Keratinocyte (primary cell): ENCODE measurements at regions not wholly inside any gene's neighbourhood (a gene's known extent, or its start where the extent isn't known, plus 50 kb on each side); places are given as distances from the start of the nearest gene placed in this dataset.
"Not testable (repeated sequence)": the region's sequence is repeated elsewhere in the genome, so short reads cannot be mapped to it uniquely, and the experiment has no call there.

Experiments
- DNase-seq: peaks from one replicate; pipeline ENCODE4 v3.0.0-alpha.2; 2011; ENCODE audit warnings: low read depth, missing footprints, low spot score
- FAIRE-seq: peaks from 2 replicates; lab custom pipeline; 2011; peaks lifted over from hg19 to GRCh38; lab: Jason Lieb, UNC
- H2AFZ ChIP-seq: 2 replicates; pipeline ENCODE4 v1.6.0; 2012; ENCODE audit warnings: low read length, control low read depth, inconsistent platforms; ENCODE audit not compliant: control insufficient read depth
- H3K27ac ChIP-seq: 2 replicates; pipeline ENCODE4 v1.5.1; 2011; ENCODE audit warnings: low read length; ENCODE audit not compliant: control insufficient read depth, insufficient read depth
- H3K27me3 ChIP-seq: 3 replicates; pipeline ENCODE4 v1.6.0; 2011; ENCODE audit warnings: low read length; ENCODE audit not compliant: control insufficient read depth, insufficient read depth; ENCODE audit errors: extremely low read depth
- H3K36me3 ChIP-seq, 2 experiments: 2 replicates in 1 of 2; 3 replicates in 1 of 2; pipeline ENCODE4 v1.5.1; 2011; ENCODE audit warnings: low read length in 2 of 2, mild to moderate bottlenecking in 1 of 2; ENCODE audit not compliant: control insufficient read depth in 2 of 2, insufficient read depth in 2 of 2; ENCODE audit errors: extremely low read depth in 1 of 2
- H3K4me1 ChIP-seq: 3 replicates; pipeline ENCODE4 v1.5.1; 2011; ENCODE audit warnings: low read length; ENCODE audit not compliant: control insufficient read depth, insufficient read depth; ENCODE audit errors: extremely low read depth
- H3K4me2 ChIP-seq: 3 replicates; pipeline ENCODE4 v1.6.0; 2011; ENCODE audit warnings: low read depth, low read length; ENCODE audit not compliant: control insufficient read depth, insufficient read depth; ENCODE audit errors: extremely low read depth
- H3K4me3 ChIP-seq, 3 experiments: fragments of 200-600 bp in 1 of 3; sonication (generic) in 1 of 3; 2 replicates in 2 of 3; 3 replicates in 1 of 3; pipeline ENCODE4 v1.5.1; 2011 to 2016; ENCODE audit warnings: low read length in 3 of 3, mild to moderate bottlenecking in 3 of 3, control low read depth in 2 of 3, inconsistent platforms in 1 of 3, low read depth in 1 of 3, mixed read lengths in 1 of 3, mixed run types in 1 of 3, moderate library complexity in 1 of 3; ENCODE audit not compliant: control insufficient read depth in 2 of 3, insufficient read depth in 2 of 3; ENCODE audit errors: extremely low read depth in 1 of 3
- H3K79me2 ChIP-seq: 2 replicates; pipeline ENCODE4 v1.6.0; 2012; ENCODE audit warnings: low read length; ENCODE audit not compliant: control insufficient read depth, insufficient read depth
- H3K9ac ChIP-seq: 3 replicates; pipeline ENCODE4 v1.6.0; 2011; ENCODE audit warnings: low read length; ENCODE audit not compliant: control insufficient read depth, insufficient read depth; ENCODE audit errors: extremely low read depth
- H3K9me1 ChIP-seq: 3 replicates; pipeline ENCODE4 v1.6.0; 2011; ENCODE audit warnings: low read length; ENCODE audit not compliant: control insufficient read depth, insufficient read depth; ENCODE audit errors: extremely low read depth
- H3K9me3 ChIP-seq: 2 replicates; pipeline ENCODE4 v1.5.1; 2012; ENCODE audit warnings: low read depth, low read length; ENCODE audit not compliant: control insufficient read depth
- H4K20me1 ChIP-seq: 3 replicates; pipeline ENCODE4 v1.6.0; 2011; ENCODE audit warnings: low read length; ENCODE audit not compliant: control insufficient read depth, insufficient read depth; ENCODE audit errors: extremely low read depth
- CTCF ChIP-seq, 3 experiments: IDR thresholded peaks in 1 of 3; conservative IDR thresholded peaks in 1 of 3; optimal IDR thresholded peaks in 1 of 3; 2 replicates in 2 of 3; 3 replicates in 1 of 3; pipeline versions ENCODE3 to v1.5.1; 2011; ENCODE audit warnings: low read length in 3 of 3, mild to moderate bottlenecking in 3 of 3, moderate library complexity in 2 of 3, control low read depth in 1 of 3, inconsistent platforms in 1 of 3; ENCODE audit not compliant: insufficient read depth in 2 of 3; ENCODE audit errors: extremely low read depth in 1 of 3
- EZH2 ChIP-seq: IDR thresholded peaks from one replicate; pipeline ENCODE4 v1.6.1; 2012; ENCODE audit warnings: inconsistent platforms, mild to moderate bottlenecking, low read length, moderate library complexity
- dilution Hi-C: fragments of 300-500 bp; cut with MboI; formaldehyde crosslinking; loops from one replicate; pipeline ENCODE4 v1.7.0; 2020; ENCODE audit warnings: low sequenced_read_pairs; ENCODE audit not compliant: extremely low pct_ligation_motif_present

- no peaks in the 10 kb centered on the region for H3K79me2 ChIP-seq
- no peak for TF ChIP-seq EZH2
- no peak for TF ChIP-seq CTCF (optimal IDR thresholded peaks at IDR 0.05 in 1 of 3, IDR thresholded peaks at IDR 0.05 in 1 of 3, conservative IDR thresholded peaks at IDR 0.05 in 1 of 3; ENCODE audit: extremely low read depth in 1 of 3, insufficient read depth in 2 of 3, low read length in 3 of 3)
- peaks cover 9% of the 10 kb centered on the region for H3K9me3 ChIP-seq
- H3K27me3 ChIP-seq = no peaks in the 10 kb centered on the region
- H3K4me2 ChIP-seq = no peak overlapping the region
- DNase-seq = no peak
- H3K27ac ChIP-seq = no peak overlapping the region
- no peak overlapping the region for H3K9ac ChIP-seq
- dilution Hi-C loops = no loop called here
- no peak for FAIRE-seq
- no peaks in the 10 kb centered on the region for H3K4me1 ChIP-seq
- no peak overlapping the region for H2AFZ ChIP-seq
- no peaks in the 10 kb centered on the region for H3K36me3 ChIP-seq
- H3K9me1 ChIP-seq = no peaks in the 10 kb centered on the region
- no peak overlapping the region for H3K4me3 ChIP-seq
- H4K20me1 ChIP-seq = no peaks in the 10 kb centered on the region
Observed at GRCh38 chr13:55160867-55161266, 1979.9 kb upstream of the PRR20A start.

- dilution Hi-C loops = not testable (repeated sequence)
Observed at GRCh38 chr13:55178582-55178981, 1962.1 kb upstream of the PRR20A start.

GRCh38 chr13:55190996-55191395 is 1949.7 kb upstream of the PRR20A start:
- Histone ChIP-seq H3K27me3 (no peaks in the 10 kb centered on the region), H3K79me2 (no peaks in the 10 kb centered on the region), H3K36me3 (no peaks in the 10 kb centered on the region), H3K4me2 (no peak overlapping the region), H4K20me1 (no peaks in the 10 kb centered on the region), H2AFZ (no peak overlapping the region), H3K9me3 (no peaks in the 10 kb centered on the region), H3K4me1 (no peaks in the 10 kb centered on the region), H3K9ac (no peak overlapping the region), H3K27ac (no peak overlapping the region), H3K4me3 (no peak overlapping the region), H3K9me1 (no peaks in the 10 kb centered on the region)
- TF ChIP-seq EZH2 = no peak
- no peak for TF ChIP-seq CTCF (optimal IDR thresholded peaks at IDR 0.05 in 1 of 3, IDR thresholded peaks at IDR 0.05 in 1 of 3, conservative IDR thresholded peaks at IDR 0.05 in 1 of 3; ENCODE audit: extremely low read depth in 1 of 3, insufficient read depth in 2 of 3, low read length in 3 of 3)
- dilution Hi-C loops = no loop called here
- DNase-seq (no peak), FAIRE-seq (no peak)

More at GRCh38 chr13:55178582-55178981, 1962.1 kb upstream of the PRR20A start:
- H3K4me1 ChIP-seq, H3K9ac ChIP-seq, H3K36me3 ChIP-seq, H3K9me1 ChIP-seq, H3K27me3 ChIP-seq, H3K4me3 ChIP-seq, H4K20me1 ChIP-seq, H3K4me2 ChIP-seq, H3K9me3 ChIP-seq, FAIRE-seq, DNase-seq, H3K79me2 ChIP-seq, H2AFZ ChIP-seq, H3K27ac ChIP-seq: not testable (repeated sequence)
